GM19395 (cell line): ENCODE measurements at regions not wholly inside any gene's neighbourhood (a gene's known extent, or its start where the extent isn't known, plus 50 kb on each side); places are given as distances from the start of the nearest gene placed in this dataset.

Source experiments
- ATAC-seq: cut with Tn5 transposase; IDR thresholded peaks from one replicate; pipeline ENCODE4 v1.9.1; 2021; ENCODE audit warnings: mild to moderate bottlenecking, moderate library complexity; ENCODE audit not compliant: unreplicated experiment

DNA sequence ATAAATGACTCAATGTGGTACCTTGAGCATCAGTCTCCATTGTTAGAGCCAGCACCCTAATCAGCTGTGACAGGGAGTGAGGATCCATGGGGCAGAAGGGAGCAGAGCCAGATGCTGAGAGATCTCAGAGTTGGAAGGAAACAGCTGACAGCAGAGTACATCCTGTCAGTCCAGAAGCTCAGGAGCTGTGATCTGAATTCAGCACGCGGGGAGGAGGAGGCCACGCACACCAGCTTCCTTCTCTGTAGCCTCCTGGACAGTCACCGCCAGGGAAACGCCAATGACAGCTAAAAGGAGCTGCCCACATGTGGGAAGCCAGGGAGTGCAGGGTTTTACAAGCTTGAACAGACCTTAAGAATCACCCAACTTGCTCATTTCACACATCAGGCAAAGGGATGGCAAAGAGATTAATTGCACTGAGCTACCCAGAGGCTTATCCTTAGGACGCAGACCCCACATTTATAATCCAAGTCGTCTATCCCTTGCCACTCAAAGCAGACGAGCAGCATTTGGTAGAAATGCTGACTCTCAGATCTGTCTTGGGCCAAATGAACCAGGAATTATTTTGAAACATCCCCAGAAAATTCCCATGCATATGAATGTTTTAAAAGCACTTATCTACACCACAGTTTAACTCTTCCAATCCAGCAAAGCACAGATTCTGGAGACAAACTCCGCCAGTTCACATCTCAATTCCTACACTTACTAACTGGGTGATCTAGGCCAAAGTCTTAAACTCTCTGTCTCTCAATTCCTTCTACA, 322.6 kb upstream of the TMTC1 start:
- ATAC-seq = no peak

DNA sequence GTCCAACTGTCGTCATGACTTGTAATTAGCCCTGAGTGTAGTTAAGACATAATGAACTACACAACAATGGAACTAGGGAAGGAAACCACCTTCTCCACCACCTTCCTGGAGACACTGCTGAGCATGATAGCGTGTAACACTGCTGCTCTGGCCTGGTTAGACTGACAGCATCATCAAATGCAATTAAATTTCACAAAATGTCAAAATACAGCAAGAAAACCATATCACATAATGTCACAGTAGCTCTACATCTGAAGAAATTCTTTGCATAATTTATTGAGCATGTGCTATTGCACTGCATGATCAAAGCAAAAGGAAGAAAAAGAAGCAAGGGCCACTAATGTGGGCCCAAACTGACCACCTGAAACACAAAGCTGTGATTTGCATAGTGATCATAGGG, 321.8 kb upstream of the TMTC1 start:
- ATAC-seq = no peak

DNA sequence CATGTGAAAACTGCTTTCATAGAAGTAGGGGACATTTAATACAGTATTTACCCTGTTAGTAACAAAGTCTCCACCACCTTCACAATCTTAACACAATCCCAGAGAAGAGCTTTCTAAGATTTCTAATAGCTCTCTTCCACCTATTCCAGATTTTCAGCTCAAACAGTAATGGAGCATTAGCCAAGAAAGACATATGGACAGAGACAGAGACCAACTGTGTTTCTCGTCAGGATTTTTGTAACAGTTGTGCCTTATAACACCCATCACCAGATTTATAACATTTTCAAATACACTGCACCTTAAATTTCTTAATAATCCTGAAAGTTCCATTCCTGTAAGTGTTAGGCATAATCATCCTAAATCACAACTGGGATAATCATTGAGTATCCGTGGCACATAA, 321.2 kb upstream of the TMTC1 start:
- ATAC-seq = no peak

DNA sequence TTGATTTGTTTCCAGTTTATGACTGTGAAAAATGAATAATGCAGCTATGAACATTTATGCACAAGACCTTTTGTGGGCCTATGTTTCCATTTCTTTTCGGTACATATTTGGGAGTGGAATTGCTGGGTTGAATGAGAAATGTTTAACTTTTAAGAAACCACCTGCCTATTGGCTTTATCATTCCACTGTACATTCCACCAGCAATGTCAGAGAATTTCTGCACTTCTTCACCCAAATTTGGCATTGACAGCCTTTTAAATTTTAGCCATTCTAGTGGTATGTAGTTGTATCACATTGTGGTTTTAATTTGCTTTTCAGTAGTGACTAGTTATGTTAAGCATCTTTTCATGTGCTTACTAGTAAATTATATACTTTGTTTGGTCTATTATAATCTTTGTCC, 317.0 kb upstream of the TMTC1 start:
- ATAC-seq = no peak

- no peak for ATAC-seq
Observed at GRCh38 chr12:30098677-30099076, 314.9 kb upstream of the TMTC1 start.

DNA sequence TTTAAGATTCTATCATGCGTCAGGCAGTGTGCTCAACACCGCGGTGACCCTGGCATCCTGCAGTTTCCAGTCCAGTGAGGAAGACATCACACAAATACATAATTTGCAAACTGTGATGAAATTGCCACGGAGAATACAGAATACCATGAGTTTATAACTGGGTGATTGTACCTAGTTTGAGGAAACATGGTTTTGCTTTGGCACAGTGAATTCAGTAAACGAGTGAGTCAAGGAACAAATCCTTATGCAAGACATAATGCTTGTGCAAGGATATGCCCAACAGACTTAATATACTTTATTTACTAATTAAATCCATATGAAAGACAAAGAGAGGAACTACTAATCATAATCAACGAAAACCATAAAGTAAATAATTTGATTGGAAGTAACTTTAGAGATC, 311.8 kb upstream of the TMTC1 start:
- no peak for ATAC-seq

DNA sequence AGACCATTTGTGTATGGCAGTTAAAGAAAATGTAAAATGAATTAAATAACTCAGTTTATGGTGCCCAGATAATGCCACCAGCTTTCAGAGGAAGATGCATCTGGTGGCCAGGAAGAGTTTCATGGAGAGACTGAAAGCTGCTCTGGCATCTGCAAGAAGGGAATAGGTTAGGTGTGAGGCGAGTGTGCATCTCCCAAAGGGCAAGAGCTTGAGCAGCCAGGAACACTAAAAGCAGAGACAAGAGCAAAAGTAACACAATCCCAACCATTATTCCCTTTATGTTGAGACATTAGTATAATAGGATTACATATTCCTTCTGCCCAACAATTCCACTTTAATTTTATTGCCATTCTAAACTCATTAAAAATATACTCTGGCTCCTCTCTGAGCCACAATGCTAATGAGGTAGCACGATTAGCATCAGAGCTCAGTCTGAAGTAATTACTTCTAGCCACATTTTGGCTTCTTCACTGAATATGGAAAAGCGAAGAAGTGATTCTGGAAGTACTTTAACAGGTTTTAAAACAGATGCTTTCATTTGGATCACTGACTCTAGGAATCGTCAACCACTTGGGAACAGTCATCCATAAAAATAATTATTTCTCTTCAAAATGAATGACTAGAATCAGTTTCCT, 309.4 kb upstream of the TMTC1 start:
- ATAC-seq = no peak

DNA sequence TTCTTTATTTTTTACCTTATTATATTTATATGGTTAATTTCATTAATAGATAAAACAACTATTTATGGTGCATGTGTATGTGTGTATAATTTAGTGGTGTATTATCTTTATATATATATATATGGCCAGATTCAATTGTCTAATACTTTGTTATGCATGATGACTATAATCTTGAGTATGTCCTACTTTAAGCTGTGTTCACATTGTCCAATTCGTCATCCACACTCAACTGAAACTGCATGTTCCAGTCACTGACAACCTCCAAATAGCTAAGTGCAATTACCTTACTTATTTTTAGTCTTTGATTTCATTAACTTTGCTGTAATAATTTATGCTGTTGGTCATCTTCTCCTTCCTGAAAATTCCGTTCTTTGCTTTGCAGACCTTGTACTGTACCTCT, 306.5 kb upstream of the TMTC1 start:
- no peak for ATAC-seq

- no peak for ATAC-seq
Observed at GRCh38 chr12:30088259-30088995, 304.7 kb upstream of the TMTC1 start.

DNA sequence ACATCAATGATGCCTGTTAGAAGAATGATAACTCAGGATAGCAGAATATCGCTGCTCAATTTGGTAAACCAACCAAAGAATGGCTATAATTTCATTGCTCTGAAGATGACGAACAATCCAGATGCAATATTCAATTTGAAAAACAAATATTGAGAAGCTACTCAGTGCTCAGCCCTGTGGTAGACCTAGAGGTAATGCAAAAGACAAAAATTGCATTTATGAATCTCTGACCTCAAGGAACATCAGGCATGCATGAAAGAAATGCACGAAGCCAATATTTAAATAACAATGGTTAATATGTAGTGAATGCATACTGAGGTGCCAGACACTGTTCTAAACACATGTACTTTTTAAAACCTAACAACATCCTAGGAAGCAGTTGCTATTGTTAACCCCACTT, 298.6 kb upstream of the TMTC1 start:
- no peak for ATAC-seq

GRCh38 chr12:30074916-30075315, 291.2 kb upstream of the TMTC1 start:
- ATAC-seq = no peak

GRCh38 chr12:30072824-30073223, 289.1 kb upstream of the TMTC1 start:
- ATAC-seq = no peak

GRCh38 chr12:30067146-30067545, 283.4 kb upstream of the TMTC1 start:
- no peak for ATAC-seq

DNA sequence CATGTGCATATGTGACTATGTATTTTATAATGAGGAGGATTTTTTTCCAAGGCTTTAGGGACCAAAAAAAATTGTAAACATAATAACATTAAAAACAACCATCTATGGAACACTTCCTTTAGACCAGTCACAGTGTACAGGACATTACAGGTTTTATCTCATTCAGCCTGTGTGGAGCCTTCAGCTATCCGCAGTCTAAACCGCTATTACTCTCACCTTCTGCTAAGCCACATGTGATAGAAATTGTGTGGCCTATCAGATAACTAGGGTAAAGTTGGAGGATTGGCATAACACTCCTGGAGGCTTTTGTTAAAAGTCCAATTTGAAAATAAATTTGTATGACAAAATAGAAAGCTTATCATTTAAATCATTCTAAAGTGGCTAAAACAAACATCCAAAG, 281.2 kb upstream of the TMTC1 start:
- no peak for ATAC-seq

DNA sequence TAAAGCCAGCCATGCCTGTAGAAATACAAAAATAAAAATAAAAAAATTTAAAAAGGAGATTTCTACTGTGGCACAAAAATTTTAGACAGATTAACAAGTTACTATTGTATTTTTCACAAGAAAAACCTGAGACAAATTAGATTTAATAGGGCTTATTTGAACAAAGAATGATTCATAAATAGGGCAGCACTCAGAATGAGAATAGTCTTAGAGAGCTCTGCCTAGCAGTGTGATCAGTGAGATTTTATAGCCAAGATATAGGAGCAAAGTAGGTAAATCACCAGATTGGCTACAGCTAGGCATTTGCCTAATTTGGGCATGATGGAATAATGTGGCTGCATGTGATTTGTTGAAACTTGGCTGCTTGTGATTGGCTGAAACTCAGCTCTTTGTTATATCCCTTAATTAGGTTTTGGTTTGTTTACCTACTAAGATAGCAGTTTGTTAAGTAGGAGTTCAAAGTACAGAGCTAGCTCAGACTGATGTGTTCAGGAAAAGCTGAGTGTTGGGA, 279.7 kb upstream of the TMTC1 start:
- no peak for ATAC-seq

DNA sequence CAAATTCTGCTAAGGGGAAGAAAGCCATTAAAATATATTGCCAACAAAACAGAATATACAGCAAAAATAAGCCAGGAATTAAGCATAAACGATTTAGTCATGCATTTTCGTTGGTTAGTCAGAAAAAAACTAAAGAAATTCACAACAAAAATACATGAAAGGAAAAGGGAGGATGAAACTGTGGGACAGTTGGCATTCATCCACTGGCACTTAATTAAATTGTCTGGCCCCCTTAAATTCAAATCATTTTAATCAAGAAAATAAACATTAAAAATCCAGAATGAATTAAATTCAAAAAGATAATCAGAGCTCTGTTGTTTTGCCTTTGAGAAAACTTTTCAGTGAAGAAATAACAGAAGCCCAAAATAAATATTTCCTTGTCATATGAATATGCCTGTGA, 264.6 kb upstream of the TMTC1 start:
- no peak for ATAC-seq

GRCh38 chr12:30047516-30048254, 263.9 kb upstream of the TMTC1 start:
- no peak for ATAC-seq

- no peak for ATAC-seq
Observed at GRCh38 chr12:30046376-30046775, 262.6 kb upstream of the TMTC1 start.

- ATAC-seq = no peak
Observed at GRCh38 chr12:30045171-30045570, 261.4 kb upstream of the TMTC1 start.

DNA sequence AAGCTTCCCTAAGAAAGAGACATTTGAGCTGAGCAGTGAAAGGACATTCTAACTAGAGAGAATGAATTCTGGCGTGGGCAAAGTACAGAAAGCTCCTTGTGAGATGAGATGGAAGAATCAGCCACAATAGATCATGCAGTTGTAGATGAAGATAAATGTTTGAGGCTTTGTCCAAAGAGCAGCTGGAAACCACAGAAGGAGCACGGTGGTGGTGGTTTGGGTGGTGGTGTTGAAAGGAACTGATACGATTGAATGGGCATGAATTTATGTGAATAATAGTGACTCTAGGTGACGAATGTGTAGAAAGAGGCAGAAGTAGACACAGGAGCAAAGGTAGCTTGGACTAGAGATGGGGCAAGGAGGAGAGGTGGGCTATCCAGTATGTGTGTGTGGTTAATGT, 260.5 kb upstream of the TMTC1 start:
- ATAC-seq = no peak

- no peak for ATAC-seq
Observed at GRCh38 chr12:30043151-30043847, 259.6 kb upstream of the TMTC1 start.
